Ovary (tissue), 3 donors: ENCODE measurements at regions not wholly inside any gene's neighbourhood (a gene's known extent, or its start where the extent isn't known, plus 50 kb on each side); places are given as distances from the start of the nearest gene placed in this dataset.

Experiments used
- CTCF ChIP-seq, 3 donors: fragments of 450-650 bp in 2 of 3; fragments of 200-600 bp in 1 of 3; IDR thresholded peaks; one replicate each; pipeline versions ENCODE4 v1.5.1 to v1.8.0; 2016 to 2022; ENCODE audit warnings: antibody characterized with exemption in 3 of 3, mild to moderate bottlenecking in 1 of 3
- EP300 ChIP-seq: sonication (generic); formaldehyde crosslinking; IDR thresholded peaks from one replicate; pipeline ENCODE4 v1.6.1; 2017; ENCODE audit warnings: antibody characterized with exemption
- donor health status: DM: no; HTN: no; CAD: no.

- TF ChIP-seq CTCF (IDR thresholded peaks at IDR 0.05), result no peak
- TF ChIP-seq EP300, result no peak
Observed at GRCh38 chr2:234725528-234726264, 226.1 kb upstream of the SH3BP4 start.
